ENCODE measurements at regions not wholly inside any gene's neighbourhood (a gene's known extent, or its start where the extent isn't known, plus 50 kb on each side); places are given as distances from the start of the nearest gene placed in this dataset.

DNA sequence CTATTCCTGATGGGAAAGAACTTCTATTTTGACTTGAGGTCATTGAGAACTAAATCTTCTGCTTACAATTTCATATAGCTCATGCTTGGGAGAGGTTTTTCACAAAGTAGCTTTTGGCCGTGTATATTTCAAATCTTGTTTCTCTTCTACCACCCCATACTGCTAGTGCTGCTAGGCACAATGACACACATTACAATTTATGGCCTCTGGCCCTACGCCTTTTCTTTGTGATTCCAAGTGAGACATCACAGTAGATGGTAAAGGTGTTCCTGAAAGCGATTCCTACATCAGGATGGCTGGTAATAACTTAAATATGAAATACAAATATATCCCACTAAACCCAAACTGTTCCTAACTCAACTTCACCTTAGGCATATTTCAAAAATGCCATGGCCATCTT lies 101.1 kb downstream of the ATXN3L start:
- TF ChIP-seq POLR2A (IDR thresholded peaks at IDR 0.05) = no peak
- TF ChIP-seq, protein P1, sequence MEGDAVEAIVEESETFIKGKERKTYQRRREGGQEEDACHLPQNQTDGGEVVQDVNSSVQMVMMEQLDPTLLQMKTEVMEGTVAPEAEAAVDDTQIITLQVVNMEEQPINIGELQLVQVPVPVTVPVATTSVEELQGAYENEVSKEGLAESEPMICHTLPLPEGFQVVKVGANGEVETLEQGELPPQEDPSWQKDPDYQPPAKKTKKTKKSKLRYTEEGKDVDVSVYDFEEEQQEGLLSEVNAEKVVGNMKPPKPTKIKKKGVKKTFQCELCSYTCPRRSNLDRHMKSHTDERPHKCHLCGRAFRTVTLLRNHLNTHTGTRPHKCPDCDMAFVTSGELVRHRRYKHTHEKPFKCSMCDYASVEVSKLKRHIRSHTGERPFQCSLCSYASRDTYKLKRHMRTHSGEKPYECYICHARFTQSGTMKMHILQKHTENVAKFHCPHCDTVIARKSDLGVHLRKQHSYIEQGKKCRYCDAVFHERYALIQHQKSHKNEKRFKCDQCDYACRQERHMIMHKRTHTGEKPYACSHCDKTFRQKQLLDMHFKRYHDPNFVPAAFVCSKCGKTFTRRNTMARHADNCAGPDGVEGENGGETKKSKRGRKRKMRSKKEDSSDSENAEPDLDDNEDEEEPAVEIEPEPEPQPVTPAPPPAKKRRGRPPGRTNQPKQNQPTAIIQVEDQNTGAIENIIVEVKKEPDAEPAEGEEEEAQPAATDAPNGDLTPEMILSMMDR (IDR thresholded peaks at IDR 0.05) = no peak
- no peak for TF ChIP-seq POLR2AphosphoS5 (IDR thresholded peaks at IDR 0.05)
